GM12878 (cell line): ENCODE measurements at regions not wholly inside any gene's neighbourhood (a gene's known extent, or its start where the extent isn't known, plus 50 kb on each side); places are given as distances from the start of the nearest gene placed in this dataset.
"Not testable (repeated sequence)": the region's sequence is repeated elsewhere in the genome, so short reads cannot be mapped to it uniquely, and the experiment has no call there.

Source experiments
- ATAC-seq: fragments of 200-7000 bp; cut with Tn5 transposase; 3 replicates; pipeline ENCODE4 v1.9.1; 2020; ENCODE audit warnings: mild to moderate bottlenecking, moderate library complexity
- BruUV-seq: library from RNA; stranded (reverse); fragments of 400-500 nt; replicated peaks from 2 replicates; lab custom pipeline; 2021; lab: Mats Ljungman, UMichigan
- CTCF ChIA-PET: fragments of 300-600 bp; sonication (Branson Sonifier 250); formaldehyde crosslinking; extraction: SDS; loops from one replicate; lab custom pipeline; 2021; ENCODE audit warnings: inconsistent platforms; lab: Yijun Ruan, JAX
- POLR2A ChIA-PET: fragments of 350-600 bp; formaldehyde crosslinking; extraction: SDS; loops from one replicate; lab custom pipeline; 2021; ENCODE audit warnings: inconsistent platforms; lab: Charles Lee
- RAD21 ChIA-PET: fragments of 300-600 bp; sonication (Branson Sonifier 250); formaldehyde crosslinking; loops from one replicate; lab custom pipeline; 2023; ENCODE audit warnings: antibody characterized with exemption; ENCODE audit not compliant: unreplicated experiment; lab: Charles Lee
- SMC1A ChIA-PET: fragments of 300-600 bp; sonication (Branson Sonifier 250); formaldehyde crosslinking; loops from one replicate; lab custom pipeline; 2023; ENCODE audit not compliant: unreplicated experiment, uncharacterized antibody; lab: Charles Lee
- DNase-seq: peaks from one replicate; pipeline ENCODE4 v3.0.0-alpha.2; 2011; ENCODE audit warnings: low read depth, low spot score
- FAIRE-seq: peaks from 3 replicates; lab custom pipeline; 2011; peaks lifted over from hg19 to GRCh38; lab: Jason Lieb, UNC
- H2AFZ ChIP-seq: 2 replicates; pipeline ENCODE4 v1.6.0; 2011; ENCODE audit warnings: low read depth, low read length, control low read depth; ENCODE audit not compliant: control insufficient read depth
- H3K27ac ChIP-seq: 2 replicates; pipeline ENCODE4 v1.5.1; 2011; ENCODE audit warnings: control low read depth; ENCODE audit not compliant: control insufficient read depth, insufficient read depth
- H3K27me3 ChIP-seq, 2 experiments: replicated peaks in 1 of 2; 2 replicates each; pipeline versions ENCODE4 v1.6.0 to v1.6.1; 2011; ENCODE audit warnings: low read length in 1 of 2; ENCODE audit not compliant: control insufficient read depth in 2 of 2, insufficient read depth in 2 of 2
- H3K36me3 ChIP-seq, 2 experiments: 2 replicates each; pipeline ENCODE4 v1.5.1; 2011; ENCODE audit warnings: low read length in 1 of 2; ENCODE audit not compliant: control insufficient read depth in 2 of 2, insufficient read depth in 2 of 2
- H3K4me1 ChIP-seq: 2 replicates; pipeline ENCODE4 v1.6.1; 2011; ENCODE audit warnings: mild to moderate bottlenecking, low read length, moderate library complexity, mixed read lengths; ENCODE audit not compliant: control insufficient read depth, insufficient read depth
- H3K4me2 ChIP-seq: 2 replicates; pipeline ENCODE4 v1.6.0; 2011; ENCODE audit warnings: control low read depth; ENCODE audit not compliant: control insufficient read depth, insufficient read depth
- H3K4me3 ChIP-seq: fragments of 200-600 bp; sonication (generic); 2 replicates; pipeline ENCODE4 v1.5.1; 2016
- H3K79me2 ChIP-seq: 2 replicates; pipeline ENCODE4 v1.6.0; 2011; ENCODE audit warnings: low read length; ENCODE audit not compliant: control insufficient read depth, insufficient read depth
- H3K9ac ChIP-seq: 2 replicates; pipeline ENCODE4 v1.8.0; 2011; ENCODE audit warnings: low read length, control low read depth, mixed read lengths; ENCODE audit not compliant: control insufficient read depth, insufficient read depth
- H3K9me3 ChIP-seq: replicated peaks from 3 replicates; pipeline ENCODE4 v1.5.1; 2011; ENCODE audit warnings: mild to moderate bottlenecking, low read length; ENCODE audit not compliant: control insufficient read depth, insufficient read depth
- H4K20me1 ChIP-seq: 2 replicates; pipeline ENCODE4 v1.6.0; 2011; ENCODE audit not compliant: control insufficient read depth, insufficient read depth
- ATF7 ChIP-seq: fragments of 450-650 bp; IDR thresholded peaks from 2 replicates; pipeline ENCODE4 v1.6.1; 2016; ENCODE audit warnings: low read depth, mild to moderate bottlenecking
- CBFB ChIP-seq: IDR thresholded peaks from 2 replicates; pipeline ENCODE4 v1.6.1; 2016; ENCODE audit warnings: antibody characterized with exemption, low read depth
- JUNB ChIP-seq: IDR thresholded peaks from 2 replicates; pipeline ENCODE4 v1.6.1; 2016; ENCODE audit warnings: antibody characterized with exemption, mild to moderate bottlenecking
- SPI1 ChIP-seq: IDR thresholded peaks from 2 replicates; pipeline ENCODE4 v1.6.1; 2011; ENCODE audit warnings: low read depth, mild to moderate bottlenecking, low read length, moderate library complexity, borderline replicate concordance; ENCODE audit not compliant: insufficient read depth
- STAT3 ChIP-seq: IDR thresholded peaks from 2 replicates; pipeline ENCODE4 v1.6.1; 2011; ENCODE audit warnings: low read depth, low read length, improper control_type of control experiment
- WGBS: methylation state at CpG from one replicate; pipeline ENCODE4 v1.1.6; 2016; ENCODE audit warnings: low lambda C conversion rate; ENCODE audit not compliant: insufficient replicate concordance, insufficient coverage; ENCODE audit errors: missing lambda C conversion rate; 5-methylcytosine and 5-hydroxymethylcytosine counted together
- in situ Hi-C: fragments of 300-500 bp; cut with MboI; formaldehyde crosslinking; loops from 9 replicates; pipeline ENCODE4 v1.14.3; 2018; ENCODE audit warnings: mixed read lengths
- intact Hi-C: fragments of 100-400 bp; cut with micrococcal nuclease; formaldehyde crosslinking; loops from one replicate; pipeline ENCODE4 v1.14.2; 2022; ENCODE audit not compliant: unreplicated experiment

GRCh38 chr3:78260388-78260787, 1220.5 kb downstream of the ROBO2 start:
- H3K79me2 ChIP-seq: no peaks in the 10 kb centered on the region
- WGBS: no CpG with 5 or more reads among the region's 1 CpG
- no peak overlapping the region for H3K27ac ChIP-seq
- no peaks in the 10 kb centered on the region for H3K27me3 ChIP-seq
- no peak overlapping the region for H3K4me2 ChIP-seq
- H3K9ac ChIP-seq: no peak overlapping the region
- H4K20me1 ChIP-seq: no peaks in the 10 kb centered on the region
- ATAC-seq (peak; percentile 49), FAIRE-seq (no peak), DNase-seq (no peak)
- ChIA-PET SMC1A (interaction anchor here (1.0 kb wide), 1 partner anchor 10 kb away, joined by 4 read pairs; no protein-coding TSS in a partner anchor), CTCF (no interaction called here), POLR2A (no interaction called here), RAD21 (no interaction called here)
- intact Hi-C loops (no loop called here), in situ Hi-C loops (no loop called here)
- no peaks in the 10 kb centered on the region for H3K9me3 ChIP-seq
- H3K4me1 ChIP-seq: no peaks in the 10 kb centered on the region
- H3K4me3 ChIP-seq: no peak overlapping the region
- no peak overlapping the region for H2AFZ ChIP-seq
- TF ChIP-seq JUNB: peak; percentile 16; the same call in 1 of the 2 replicates
- no peak for TF ChIP-seq CBFB
- TF ChIP-seq STAT3: no peak
- 0 out of 2 replicates have a peak, but pooled peaks have one; percentile 50 for TF ChIP-seq ATF7
- H3K36me3 ChIP-seq: no peaks in the 10 kb centered on the region
- no TSS peak for BruUV-seq

DNA sequence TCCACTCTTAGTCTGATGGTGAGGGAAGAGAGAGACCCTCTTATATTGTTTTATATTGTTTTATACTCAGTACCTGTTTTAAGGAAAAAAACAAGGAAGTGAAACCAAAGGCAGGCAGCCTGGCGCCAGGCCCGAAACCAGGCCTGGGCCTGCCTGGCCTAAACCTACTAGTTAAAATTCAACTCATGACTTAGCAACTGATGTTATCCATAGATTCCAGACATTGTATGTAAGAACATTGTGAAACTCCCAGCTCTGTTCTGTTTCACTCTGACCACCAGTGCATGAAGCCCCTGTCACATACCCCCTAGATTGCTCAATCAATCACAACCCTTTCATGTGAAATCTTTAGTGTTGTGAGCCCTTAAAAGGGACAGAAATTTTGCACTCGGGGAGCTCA, 1226.7 kb downstream of the ROBO2 start:
- H4K20me1 ChIP-seq, RAD21 ChIA-PET, H3K36me3 ChIP-seq, H3K79me2 ChIP-seq, FAIRE-seq, H3K27ac ChIP-seq, H3K27me3 ChIP-seq, H3K9me3 ChIP-seq, H3K9ac ChIP-seq, POLR2A ChIA-PET, SMC1A ChIA-PET, DNase-seq, BruUV-seq, H2AFZ ChIP-seq, H3K4me3 ChIP-seq, H3K4me1 ChIP-seq, H3K4me2 ChIP-seq, in situ Hi-C loops, intact Hi-C loops: not testable (repeated sequence)
- WGBS: 18% methylated on average over 3 of the region's 3 CpGs
- peak; percentile 70; the same call in 1 of the 2 replicates for TF ChIP-seq SPI1
- ATAC-seq: peak; percentile 24
- CTCF ChIA-PET: interaction anchor here (0.9 kb wide), 1 partner anchor 10 kb away, joined by 3 read pairs; no protein-coding TSS in a partner anchor
